Neural crest cell (in vitro differentiated cells): ENCODE measurements at regions not wholly inside any gene's neighbourhood (a gene's known extent, or its start where the extent isn't known, plus 50 kb on each side); places are given as distances from the start of the nearest gene placed in this dataset.

ENCODE experiments used
- DNase-seq: peaks from one replicate; pipeline ENCODE4 v3.0.0; 2021; ENCODE audit warnings: low read depth, mixed read lengths, low spot score
- H3K27ac Mint-ChIP-seq: one replicate; pipeline ENCODE4 v1.8.0; 2021; ENCODE audit warnings: mild to moderate bottlenecking, mixed read lengths; ENCODE audit not compliant: unreplicated experiment
- H3K27me3 Mint-ChIP-seq: 2 replicates; pipeline ENCODE4 v1.8.0; 2021; ENCODE audit warnings: low read depth, mild to moderate bottlenecking, mixed read lengths
- H3K36me3 Mint-ChIP-seq: 2 replicates; pipeline ENCODE4 v1.8.0; 2021; ENCODE audit warnings: low read depth, mild to moderate bottlenecking, mixed read lengths
- H3K4me1 Mint-ChIP-seq: 2 replicates; pipeline ENCODE4 v1.8.0; 2021; ENCODE audit warnings: mixed read lengths
- H3K4me3 Mint-ChIP-seq: one replicate; pipeline ENCODE4 v1.8.0; 2021; ENCODE audit warnings: mild to moderate bottlenecking, mixed read lengths
- H3K9me3 Mint-ChIP-seq: 2 replicates; pipeline ENCODE4 v1.8.0; 2021; ENCODE audit warnings: mixed read lengths
- CTCF ChIP-seq: fragments of 200-600 bp; sonication (generic); conservative IDR thresholded peaks from 2 replicates; pipeline ENCODE4 v1.5.0; 2021; ENCODE audit warnings: antibody characterized with exemption, mild to moderate bottlenecking

GRCh38 chr12:58138424-58138823 lies 197.1 kb downstream of the ATP23 start:
- H3K4me3 Mint-ChIP-seq = no peak overlapping the region
- no peaks in the 10 kb centered on the region for H3K36me3 Mint-ChIP-seq
- H3K4me1 Mint-ChIP-seq = no peaks in the 10 kb centered on the region
- no peak overlapping the region for H3K27ac Mint-ChIP-seq
- TF ChIP-seq CTCF = no peak
- no peaks in the 10 kb centered on the region for H3K27me3 Mint-ChIP-seq
- no peak for DNase-seq
- H3K9me3 Mint-ChIP-seq = peaks cover 2% of the 10 kb centered on the region

GRCh38 chr12:58139894-58140293 lies 198.5 kb downstream of the ATP23 start:
- no peak for DNase-seq
- TF ChIP-seq CTCF = no peak
- no peaks in the 10 kb centered on the region for H3K36me3 Mint-ChIP-seq
- H3K27me3 Mint-ChIP-seq = no peaks in the 10 kb centered on the region
- no peak overlapping the region for H3K27ac Mint-ChIP-seq
- H3K4me3 Mint-ChIP-seq = no peak overlapping the region
- H3K9me3 Mint-ChIP-seq = peaks cover 2% of the 10 kb centered on the region
- no peaks in the 10 kb centered on the region for H3K4me1 Mint-ChIP-seq

DNA sequence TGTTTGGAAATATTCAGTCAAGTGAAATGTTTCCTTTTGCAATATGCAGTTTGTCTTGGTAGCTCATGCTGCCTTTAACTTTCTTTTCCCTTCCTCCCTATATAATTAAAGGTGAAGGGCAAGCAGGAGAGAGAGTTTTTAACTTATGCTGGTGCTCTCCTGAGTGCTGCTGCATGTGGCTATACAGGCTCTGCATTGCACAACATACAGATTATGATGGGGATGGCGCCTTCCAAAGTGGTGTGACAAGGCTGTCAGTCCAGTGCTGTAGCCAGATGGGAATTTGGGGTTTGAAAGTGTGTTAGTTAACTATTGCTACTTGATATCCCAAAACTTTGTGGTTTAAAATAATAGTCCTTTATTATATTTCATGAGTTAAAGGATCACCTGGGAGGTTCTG lies 199.0 kb downstream of the ATP23 start:
- no peak for TF ChIP-seq CTCF
- H3K27me3 Mint-ChIP-seq = no peaks in the 10 kb centered on the region
- no peak overlapping the region for H3K4me3 Mint-ChIP-seq
- H3K36me3 Mint-ChIP-seq = no peaks in the 10 kb centered on the region
- DNase-seq = no peak
- H3K9me3 Mint-ChIP-seq = peaks cover 5% of the 10 kb centered on the region
- H3K4me1 Mint-ChIP-seq = no peaks in the 10 kb centered on the region
- no peak overlapping the region for H3K27ac Mint-ChIP-seq

DNA sequence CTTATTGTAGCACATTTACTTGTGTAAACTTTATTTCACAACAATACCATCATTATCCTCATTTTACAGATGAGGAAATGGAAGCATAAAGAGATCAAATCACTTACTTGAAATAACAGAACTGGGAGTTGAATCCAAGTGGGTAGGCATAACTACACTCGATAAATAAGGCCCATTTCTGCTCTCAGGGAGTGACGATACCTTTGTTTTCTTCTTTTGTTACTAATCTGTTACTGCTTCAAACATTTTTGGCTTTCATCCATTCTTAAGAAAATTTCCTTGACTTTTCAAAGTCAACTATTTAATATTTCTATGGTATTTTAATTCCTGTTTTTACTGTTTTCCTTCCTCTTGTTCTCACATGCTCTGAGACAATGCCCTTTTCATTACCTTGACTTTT lies 201.6 kb downstream of the ATP23 start:
- H3K36me3 Mint-ChIP-seq = no peaks in the 10 kb centered on the region
- H3K4me3 Mint-ChIP-seq = no peak overlapping the region
- no peaks in the 10 kb centered on the region for H3K27me3 Mint-ChIP-seq

DNA sequence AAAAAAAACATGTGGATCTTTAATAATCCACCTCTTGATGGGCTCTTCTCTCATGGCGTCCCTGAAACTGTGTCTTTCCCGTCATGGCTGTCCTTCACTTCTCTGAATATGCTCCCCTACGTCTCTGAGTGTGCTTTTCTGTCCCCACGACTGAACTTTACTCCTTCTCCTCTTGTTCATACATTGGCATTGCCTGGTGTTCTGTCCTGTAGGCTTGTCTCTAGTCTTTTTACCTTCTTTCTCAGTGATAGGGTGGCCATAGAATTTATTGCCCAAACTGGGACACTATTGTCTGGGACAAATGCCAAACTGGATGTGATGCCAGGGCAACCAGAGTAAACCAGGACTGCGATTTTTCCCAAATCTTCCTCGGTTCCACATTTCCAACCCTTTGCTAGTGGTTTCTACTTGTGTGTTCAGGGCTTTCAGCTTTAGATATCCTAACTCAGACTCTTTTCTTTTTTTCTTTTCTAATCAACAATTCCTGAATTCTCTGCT lies 202.2 kb downstream of the ATP23 start:
- no peak for DNase-seq
- no peaks in the 10 kb centered on the region for H3K4me1 Mint-ChIP-seq
- peaks cover 3% of the 10 kb centered on the region for H3K9me3 Mint-ChIP-seq
- no peaks in the 10 kb centered on the region for H3K36me3 Mint-ChIP-seq
- no peak overlapping the region for H3K4me3 Mint-ChIP-seq
- H3K27ac Mint-ChIP-seq = no peak overlapping the region
- no peaks in the 10 kb centered on the region for H3K27me3 Mint-ChIP-seq
- TF ChIP-seq CTCF = no peak

More for the DNA sequence above, 201.6 kb downstream of the ATP23 start:
- DNase-seq = no peak
- TF ChIP-seq CTCF = no peak
- H3K9me3 Mint-ChIP-seq = peaks cover 3% of the 10 kb centered on the region
- no peak overlapping the region for H3K27ac Mint-ChIP-seq
- no peaks in the 10 kb centered on the region for H3K4me1 Mint-ChIP-seq

- no peak for TF ChIP-seq CTCF
- H3K27ac Mint-ChIP-seq = no peak overlapping the region
- peaks cover 3% of the 10 kb centered on the region for H3K9me3 Mint-ChIP-seq
- DNase-seq = no peak
- no peaks in the 10 kb centered on the region for H3K4me1 Mint-ChIP-seq
- no peak overlapping the region for H3K4me3 Mint-ChIP-seq
- no peaks in the 10 kb centered on the region for H3K27me3 Mint-ChIP-seq
- no peaks in the 10 kb centered on the region for H3K36me3 Mint-ChIP-seq
Observed at GRCh38 chr12:58148405-58148804, 207.0 kb downstream of the ATP23 start.
